OCI-LY3 (cell line): ENCODE measurements at regions not wholly inside any gene's neighbourhood (a gene's known extent, or its start where the extent isn't known, plus 50 kb on each side); places are given as distances from the start of the nearest gene placed in this dataset.

Experiments used
- H2AFZ ChIP-seq: fragments of 200-600, 300-600 bp; shearing (Covaris generic); 2 replicates; pipeline ENCODE4 v1.6.0; 2014; ENCODE audit warnings: antibody characterized with exemption, low read depth, low read length
- H3K27ac ChIP-seq: fragments of 200-600, 300-600 bp; sonication (generic); 2 replicates; pipeline ENCODE4 v1.5.1; 2014; ENCODE audit warnings: mild to moderate bottlenecking, low read length, moderate library complexity, mixed read lengths
- H3K27me3 ChIP-seq: fragments of 200-600, 300-600 bp; sonication (generic); 2 replicates; pipeline ENCODE4 v1.6.1; 2014; ENCODE audit warnings: low read depth, low read length, mixed read lengths
- H3K36me3 ChIP-seq: fragments of 200-600, 300-600 bp; sonication (generic); replicated peaks from 2 replicates; pipeline ENCODE3; 2014; ENCODE audit warnings: low read depth, low read length, mixed read lengths
- H3K4me1 ChIP-seq: fragments of 300-600, 200-600 bp; sonication (generic); 2 replicates; pipeline ENCODE4 v1.6.1; 2014; ENCODE audit warnings: low read length, mixed read lengths
- H3K4me2 ChIP-seq: fragments of 200-600, 300-600 bp; sonication (generic); 2 replicates; pipeline ENCODE4 v1.6.1; 2014; ENCODE audit warnings: low read length, mixed read lengths
- H3K4me3 ChIP-seq: fragments of 300-600, 200-600 bp; sonication (generic); 2 replicates; pipeline ENCODE4 v1.5.1; 2014; ENCODE audit warnings: antibody characterized with exemption, mild to moderate bottlenecking, low read length, moderate library complexity
- H3K79me2 ChIP-seq: fragments of 300-600, 200-600 bp; shearing (Covaris generic); 2 replicates; pipeline ENCODE4 v1.6.1; 2014; ENCODE audit warnings: mild to moderate bottlenecking, low read length, mixed read lengths
- H3K9ac ChIP-seq: fragments of 300-600, 200-600 bp; shearing (Covaris generic); 2 replicates; pipeline ENCODE4 v1.6.0; 2014; ENCODE audit warnings: mild to moderate bottlenecking, low read length, moderate library complexity
- H3K9me3 ChIP-seq: fragments of 200-600, 300-600 bp; shearing (Covaris generic); 2 replicates; pipeline ENCODE4 v1.6.1; 2014; ENCODE audit warnings: low read length, mixed read lengths; ENCODE audit not compliant: insufficient read depth
- H4K20me1 ChIP-seq: fragments of 200-600, 300-600 bp; sonication (generic); 2 replicates; pipeline ENCODE4 v1.6.1; 2016; ENCODE audit warnings: low read length, mixed read lengths; ENCODE audit not compliant: insufficient read depth
- EZH2phosphoT487 ChIP-seq: fragments of 200-600 bp; shearing (Covaris generic); IDR thresholded peaks from 2 replicates; pipeline ENCODE4 v1.6.1; 2018; ENCODE audit warnings: antibody characterized with exemption, mixed run types, low read depth
- TF ChIP-seq, protein P1 (sequence below): fragments of 200-600, 300-600 bp; sonication (generic); IDR thresholded peaks from 2 replicates; pipeline ENCODE4 v1.5.1; 2014; ENCODE audit warnings: antibody characterized with exemption, low read length, low read depth

DNA sequence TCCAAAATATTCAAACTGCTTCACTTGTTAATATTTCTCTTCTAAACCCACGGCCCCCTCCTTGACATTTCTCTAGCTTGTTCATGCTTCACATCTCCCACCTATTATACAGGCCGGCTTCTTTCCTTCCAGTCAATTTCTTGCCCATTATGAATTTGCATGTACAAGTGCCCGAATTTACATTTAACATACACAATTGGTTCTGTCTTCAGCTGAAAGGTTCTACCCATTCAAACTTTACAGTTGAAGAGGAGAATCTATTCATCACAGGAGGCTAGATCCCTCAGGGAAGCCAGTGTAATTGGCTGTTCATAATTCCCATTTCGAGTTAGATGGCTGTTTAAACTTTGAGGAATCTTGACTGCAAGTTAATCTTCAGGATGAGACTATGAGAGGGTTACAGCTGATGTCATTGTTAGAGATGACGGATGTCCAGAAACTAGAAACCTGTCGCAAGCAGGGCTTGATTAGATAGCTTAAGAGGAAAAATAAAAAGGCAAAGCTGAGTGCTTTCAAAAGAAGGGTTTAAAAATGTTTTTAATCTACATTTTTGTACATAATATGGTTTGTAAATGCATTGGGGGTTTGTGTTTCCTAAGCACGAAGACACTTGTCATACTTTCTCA is 157.0 kb downstream of the ADSS2 start:
- H3K4me3 ChIP-seq: no peak overlapping the region
- H3K4me1 ChIP-seq: peaks cover 9% of the 10 kb centered on the region
- H3K79me2 ChIP-seq: no peaks in the 10 kb centered on the region
- no peak overlapping the region for H3K27ac ChIP-seq
- no peak for TF ChIP-seq EZH2phosphoT487
- TF ChIP-seq, protein P1, sequence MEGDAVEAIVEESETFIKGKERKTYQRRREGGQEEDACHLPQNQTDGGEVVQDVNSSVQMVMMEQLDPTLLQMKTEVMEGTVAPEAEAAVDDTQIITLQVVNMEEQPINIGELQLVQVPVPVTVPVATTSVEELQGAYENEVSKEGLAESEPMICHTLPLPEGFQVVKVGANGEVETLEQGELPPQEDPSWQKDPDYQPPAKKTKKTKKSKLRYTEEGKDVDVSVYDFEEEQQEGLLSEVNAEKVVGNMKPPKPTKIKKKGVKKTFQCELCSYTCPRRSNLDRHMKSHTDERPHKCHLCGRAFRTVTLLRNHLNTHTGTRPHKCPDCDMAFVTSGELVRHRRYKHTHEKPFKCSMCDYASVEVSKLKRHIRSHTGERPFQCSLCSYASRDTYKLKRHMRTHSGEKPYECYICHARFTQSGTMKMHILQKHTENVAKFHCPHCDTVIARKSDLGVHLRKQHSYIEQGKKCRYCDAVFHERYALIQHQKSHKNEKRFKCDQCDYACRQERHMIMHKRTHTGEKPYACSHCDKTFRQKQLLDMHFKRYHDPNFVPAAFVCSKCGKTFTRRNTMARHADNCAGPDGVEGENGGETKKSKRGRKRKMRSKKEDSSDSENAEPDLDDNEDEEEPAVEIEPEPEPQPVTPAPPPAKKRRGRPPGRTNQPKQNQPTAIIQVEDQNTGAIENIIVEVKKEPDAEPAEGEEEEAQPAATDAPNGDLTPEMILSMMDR: no peak
- H3K9me3 ChIP-seq: no peaks in the 10 kb centered on the region
- no peak overlapping the region for H2AFZ ChIP-seq
- H3K4me2 ChIP-seq: no peak overlapping the region
- no peak overlapping the region for H3K9ac ChIP-seq
- no peaks in the 10 kb centered on the region for H3K27me3 ChIP-seq
- H3K36me3 ChIP-seq: no peaks in the 10 kb centered on the region
- no peaks in the 10 kb centered on the region for H4K20me1 ChIP-seq

DNA sequence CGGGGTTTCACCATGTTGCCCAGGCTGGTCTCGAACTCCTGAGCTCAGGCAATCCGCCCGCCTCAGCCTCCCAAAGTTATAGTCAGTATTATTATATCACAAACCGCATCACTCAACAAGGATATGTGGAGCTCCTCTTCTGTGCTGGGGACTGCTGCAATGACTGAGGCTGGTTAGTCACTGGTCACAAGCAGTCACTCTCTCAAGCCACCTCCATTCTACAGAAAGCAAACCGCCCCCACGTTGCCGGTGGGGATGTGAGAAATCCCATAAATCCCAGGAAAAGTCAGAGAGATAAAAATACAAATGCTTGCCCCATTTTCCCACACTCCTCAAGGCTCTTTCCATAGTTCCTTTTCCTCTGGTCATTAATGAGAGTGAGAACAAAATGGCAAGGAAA is 155.7 kb downstream of the ADSS2 start:
- Histone ChIP-seq H3K4me3 (no peak overlapping the region), H3K79me2 (no peaks in the 10 kb centered on the region), H3K36me3 (no peaks in the 10 kb centered on the region), H2AFZ (no peak overlapping the region), H3K9ac (no peak overlapping the region), H3K4me1 (peaks cover 13% of the 10 kb centered on the region), H3K27ac (no peak overlapping the region), H4K20me1 (no peaks in the 10 kb centered on the region), H3K9me3 (no peaks in the 10 kb centered on the region), H3K4me2 (no peak overlapping the region), H3K27me3 (no peaks in the 10 kb centered on the region)
- TF ChIP-seq EZH2phosphoT487: no peak
- TF ChIP-seq, protein P1: no peak

GRCh38 chr1:244296447-244296846 is 155.3 kb downstream of the ADSS2 start:
- Histone ChIP-seq H3K9me3 (no peaks in the 10 kb centered on the region), H3K9ac (no peak overlapping the region), H3K36me3 (no peaks in the 10 kb centered on the region), H3K27me3 (no peaks in the 10 kb centered on the region), H3K4me3 (no peak overlapping the region), H3K27ac (no peak overlapping the region), H2AFZ (no peak overlapping the region), H3K4me2 (no peak overlapping the region), H3K79me2 (no peaks in the 10 kb centered on the region), H3K4me1 (peaks cover 13% of the 10 kb centered on the region), H4K20me1 (no peaks in the 10 kb centered on the region)
- TF ChIP-seq, protein P1: no peak
- no peak for TF ChIP-seq EZH2phosphoT487

DNA sequence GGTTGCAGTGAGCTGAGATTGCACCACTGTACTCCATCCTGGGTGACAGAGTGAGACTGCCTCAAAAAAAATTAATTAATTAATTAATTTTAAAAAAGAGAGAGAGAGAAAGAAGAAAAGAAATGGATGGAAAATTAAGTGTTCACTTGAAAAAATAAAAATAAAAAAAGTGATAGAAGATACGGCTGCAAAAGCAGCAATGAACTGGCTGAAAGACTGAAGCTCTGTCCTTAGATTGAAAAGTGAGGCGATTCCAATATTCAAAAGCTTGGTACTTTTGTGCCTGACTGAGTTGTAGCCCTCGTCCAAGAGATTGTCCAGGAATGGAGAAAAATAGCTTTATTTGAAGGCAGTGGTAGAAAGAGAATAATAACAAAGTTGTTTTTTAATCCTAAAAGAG is 154.6 kb downstream of the ADSS2 start:
- Histone ChIP-seq H3K27me3 (no peaks in the 10 kb centered on the region), H4K20me1 (no peaks in the 10 kb centered on the region), H3K4me3 (no peak overlapping the region), H3K79me2 (no peaks in the 10 kb centered on the region), H3K4me2 (no peak overlapping the region), H3K27ac (no peak overlapping the region), H3K36me3 (no peaks in the 10 kb centered on the region), H3K9me3 (no peaks in the 10 kb centered on the region), H2AFZ (no peak overlapping the region), H3K4me1 (peaks cover 18% of the 10 kb centered on the region), H3K9ac (no peak overlapping the region)
- TF ChIP-seq EZH2phosphoT487: no peak
- TF ChIP-seq, protein P1: no peak
